DOHH2 (cell line): ENCODE measurements at regions not wholly inside any gene's neighbourhood (a gene's known extent, or its start where the extent isn't known, plus 50 kb on each side); places are given as distances from the start of the nearest gene placed in this dataset.

ENCODE experiments used
- CTCF ChIP-seq: fragments of 200-600 bp; sonication (generic); IDR thresholded peaks from one replicate; pipeline ENCODE4 v1.5.1; 2014; ENCODE audit warnings: antibody characterized with exemption, mild to moderate bottlenecking, low read depth, low read length; ENCODE audit not compliant: poor library complexity, severe bottlenecking
- EZH2phosphoT487 ChIP-seq: fragments of 200-600 bp; sonication (generic); IDR thresholded peaks from 2 replicates; pipeline ENCODE4 v1.6.1; 2017; ENCODE audit warnings: borderline replicate concordance, mild to moderate bottlenecking, antibody characterized with exemption, low read length, moderate library complexity, mixed read lengths

- TF ChIP-seq CTCF (no peak), EZH2phosphoT487 (no peak)
These were observed 136.4 kb downstream of the CDC14C start for GRCh38 chr7:49060743-49061142.
